ENCODE measurements at regions not wholly inside any gene's neighbourhood (a gene's known extent, or its start where the extent isn't known, plus 50 kb on each side); places are given as distances from the start of the nearest gene placed in this dataset.

DNA sequence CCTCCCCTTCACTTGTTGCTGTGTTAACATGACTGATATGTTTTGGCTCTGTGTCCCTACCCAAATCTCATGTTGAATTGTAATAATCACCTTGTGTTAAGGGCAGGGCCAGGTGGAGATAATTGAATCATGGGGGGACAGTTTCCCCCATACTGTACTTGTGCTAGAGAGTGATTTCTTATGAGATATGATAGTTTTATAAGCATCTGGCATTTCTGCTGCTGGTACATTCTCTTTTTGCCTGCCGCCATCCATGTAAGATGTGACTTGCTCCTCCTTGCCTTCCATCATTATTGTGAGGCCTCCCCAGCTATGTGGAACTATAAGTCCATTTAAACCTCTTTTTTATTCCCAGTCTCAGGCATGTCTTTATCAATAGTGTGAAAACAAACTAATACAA is 185.0 kb downstream of the TBX18 start:
- TF ChIP-seq, protein P1, sequence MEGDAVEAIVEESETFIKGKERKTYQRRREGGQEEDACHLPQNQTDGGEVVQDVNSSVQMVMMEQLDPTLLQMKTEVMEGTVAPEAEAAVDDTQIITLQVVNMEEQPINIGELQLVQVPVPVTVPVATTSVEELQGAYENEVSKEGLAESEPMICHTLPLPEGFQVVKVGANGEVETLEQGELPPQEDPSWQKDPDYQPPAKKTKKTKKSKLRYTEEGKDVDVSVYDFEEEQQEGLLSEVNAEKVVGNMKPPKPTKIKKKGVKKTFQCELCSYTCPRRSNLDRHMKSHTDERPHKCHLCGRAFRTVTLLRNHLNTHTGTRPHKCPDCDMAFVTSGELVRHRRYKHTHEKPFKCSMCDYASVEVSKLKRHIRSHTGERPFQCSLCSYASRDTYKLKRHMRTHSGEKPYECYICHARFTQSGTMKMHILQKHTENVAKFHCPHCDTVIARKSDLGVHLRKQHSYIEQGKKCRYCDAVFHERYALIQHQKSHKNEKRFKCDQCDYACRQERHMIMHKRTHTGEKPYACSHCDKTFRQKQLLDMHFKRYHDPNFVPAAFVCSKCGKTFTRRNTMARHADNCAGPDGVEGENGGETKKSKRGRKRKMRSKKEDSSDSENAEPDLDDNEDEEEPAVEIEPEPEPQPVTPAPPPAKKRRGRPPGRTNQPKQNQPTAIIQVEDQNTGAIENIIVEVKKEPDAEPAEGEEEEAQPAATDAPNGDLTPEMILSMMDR (IDR thresholded peaks at IDR 0.05; ENCODE audit: low read depth, low read length, missing input control), result no peak
- TF ChIP-seq YY1 (IDR thresholded peaks at IDR 0.05), result no peak
- no peak for TF ChIP-seq RAD21 (IDR thresholded peaks at IDR 0.05)
- no peak for TF ChIP-seq EGR1 (IDR thresholded peaks at IDR 0.05; ENCODE audit: low read depth in 2 of 2)
- TF ChIP-seq, protein P2, sequence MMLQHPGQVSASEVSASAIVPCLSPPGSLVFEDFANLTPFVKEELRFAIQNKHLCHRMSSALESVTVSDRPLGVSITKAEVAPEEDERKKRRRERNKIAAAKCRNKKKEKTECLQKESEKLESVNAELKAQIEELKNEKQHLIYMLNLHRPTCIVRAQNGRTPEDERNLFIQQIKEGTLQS (IDR thresholded peaks at IDR 0.05), result no peak
- TF ChIP-seq TAF1 (conservative IDR thresholded peaks at IDR 0.05), result no peak
- TF ChIP-seq FOXA2 (IDR thresholded peaks at IDR 0.05), result no peak
- TF ChIP-seq, protein P3, sequence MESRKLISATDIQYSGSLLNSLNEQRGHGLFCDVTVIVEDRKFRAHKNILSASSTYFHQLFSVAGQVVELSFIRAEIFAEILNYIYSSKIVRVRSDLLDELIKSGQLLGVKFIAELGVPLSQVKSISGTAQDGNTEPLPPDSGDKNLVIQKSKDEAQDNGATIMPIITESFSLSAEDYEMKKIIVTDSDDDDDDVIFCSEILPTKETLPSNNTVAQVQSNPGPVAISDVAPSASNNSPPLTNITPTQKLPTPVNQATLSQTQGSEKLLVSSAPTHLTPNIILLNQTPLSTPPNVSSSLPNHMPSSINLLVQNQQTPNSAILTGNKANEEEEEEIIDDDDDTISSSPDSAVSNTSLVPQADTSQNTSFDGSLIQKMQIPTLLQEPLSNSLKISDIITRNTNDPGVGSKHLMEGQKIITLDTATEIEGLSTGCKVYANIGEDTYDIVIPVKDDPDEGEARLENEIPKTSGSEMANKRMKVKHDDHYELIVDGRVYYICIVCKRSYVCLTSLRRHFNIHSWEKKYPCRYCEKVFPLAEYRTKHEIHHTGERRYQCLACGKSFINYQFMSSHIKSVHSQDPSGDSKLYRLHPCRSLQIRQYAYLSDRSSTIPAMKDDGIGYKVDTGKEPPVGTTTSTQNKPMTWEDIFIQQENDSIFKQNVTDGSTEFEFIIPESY (IDR thresholded peaks at IDR 0.05), result no peak
- TF ChIP-seq, protein P4, sequence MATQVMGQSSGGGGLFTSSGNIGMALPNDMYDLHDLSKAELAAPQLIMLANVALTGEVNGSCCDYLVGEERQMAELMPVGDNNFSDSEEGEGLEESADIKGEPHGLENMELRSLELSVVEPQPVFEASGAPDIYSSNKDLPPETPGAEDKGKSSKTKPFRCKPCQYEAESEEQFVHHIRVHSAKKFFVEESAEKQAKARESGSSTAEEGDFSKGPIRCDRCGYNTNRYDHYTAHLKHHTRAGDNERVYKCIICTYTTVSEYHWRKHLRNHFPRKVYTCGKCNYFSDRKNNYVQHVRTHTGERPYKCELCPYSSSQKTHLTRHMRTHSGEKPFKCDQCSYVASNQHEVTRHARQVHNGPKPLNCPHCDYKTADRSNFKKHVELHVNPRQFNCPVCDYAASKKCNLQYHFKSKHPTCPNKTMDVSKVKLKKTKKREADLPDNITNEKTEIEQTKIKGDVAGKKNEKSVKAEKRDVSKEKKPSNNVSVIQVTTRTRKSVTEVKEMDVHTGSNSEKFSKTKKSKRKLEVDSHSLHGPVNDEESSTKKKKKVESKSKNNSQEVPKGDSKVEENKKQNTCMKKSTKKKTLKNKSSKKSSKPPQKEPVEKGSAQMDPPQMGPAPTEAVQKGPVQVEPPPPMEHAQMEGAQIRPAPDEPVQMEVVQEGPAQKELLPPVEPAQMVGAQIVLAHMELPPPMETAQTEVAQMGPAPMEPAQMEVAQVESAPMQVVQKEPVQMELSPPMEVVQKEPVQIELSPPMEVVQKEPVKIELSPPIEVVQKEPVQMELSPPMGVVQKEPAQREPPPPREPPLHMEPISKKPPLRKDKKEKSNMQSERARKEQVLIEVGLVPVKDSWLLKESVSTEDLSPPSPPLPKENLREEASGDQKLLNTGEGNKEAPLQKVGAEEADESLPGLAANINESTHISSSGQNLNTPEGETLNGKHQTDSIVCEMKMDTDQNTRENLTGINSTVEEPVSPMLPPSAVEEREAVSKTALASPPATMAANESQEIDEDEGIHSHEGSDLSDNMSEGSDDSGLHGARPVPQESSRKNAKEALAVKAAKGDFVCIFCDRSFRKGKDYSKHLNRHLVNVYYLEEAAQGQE (IDR thresholded peaks at IDR 0.05), result no peak
- TF ChIP-seq, protein P5, sequence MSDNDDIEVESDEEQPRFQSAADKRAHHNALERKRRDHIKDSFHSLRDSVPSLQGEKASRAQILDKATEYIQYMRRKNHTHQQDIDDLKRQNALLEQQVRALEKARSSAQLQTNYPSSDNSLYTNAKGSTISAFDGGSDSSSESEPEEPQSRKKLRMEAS (IDR thresholded peaks at IDR 0.05), result no peak
- no peak for TF ChIP-seq RXRA (IDR thresholded peaks at IDR 0.05)

Measured in liver (tissue), 3 donors.